ENCODE measurements at regions not wholly inside any gene's neighbourhood (a gene's known extent, or its start where the extent isn't known, plus 50 kb on each side); places are given as distances from the start of the nearest gene placed in this dataset.

DNA sequence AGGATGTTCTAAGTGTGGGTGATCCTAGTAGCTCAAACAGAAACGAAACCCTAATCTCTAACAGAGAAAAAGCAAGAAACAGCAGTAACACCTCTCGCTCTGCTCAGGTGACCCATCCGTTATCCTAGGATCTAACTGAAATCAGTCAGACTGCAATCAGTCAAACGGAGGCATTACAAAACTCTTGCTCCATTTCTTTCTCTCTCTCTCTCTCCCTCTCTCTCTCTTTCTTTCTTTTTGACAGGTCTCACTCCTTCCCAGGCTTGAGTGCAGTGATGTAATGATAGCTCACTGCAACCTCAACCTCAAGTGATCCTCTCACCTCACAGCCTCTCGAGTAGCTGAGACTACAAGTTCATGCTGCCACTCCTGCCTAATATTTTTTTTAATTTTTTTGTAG is 1283.5 kb upstream of the CELF2 start:
- Histone ChIP-seq H3K36me3 (no peaks in the 10 kb centered on the region), H3K27me3 (no peaks in the 10 kb centered on the region), H3K27ac (no peak overlapping the region), H3K4me1 (ENCODE audit: low read depth) (no peaks in the 10 kb centered on the region), H3K4me3 (no peak overlapping the region), H3K9me3 (ENCODE audit: low read depth) (no peaks in the 10 kb centered on the region)
- TF ChIP-seq, protein P1, sequence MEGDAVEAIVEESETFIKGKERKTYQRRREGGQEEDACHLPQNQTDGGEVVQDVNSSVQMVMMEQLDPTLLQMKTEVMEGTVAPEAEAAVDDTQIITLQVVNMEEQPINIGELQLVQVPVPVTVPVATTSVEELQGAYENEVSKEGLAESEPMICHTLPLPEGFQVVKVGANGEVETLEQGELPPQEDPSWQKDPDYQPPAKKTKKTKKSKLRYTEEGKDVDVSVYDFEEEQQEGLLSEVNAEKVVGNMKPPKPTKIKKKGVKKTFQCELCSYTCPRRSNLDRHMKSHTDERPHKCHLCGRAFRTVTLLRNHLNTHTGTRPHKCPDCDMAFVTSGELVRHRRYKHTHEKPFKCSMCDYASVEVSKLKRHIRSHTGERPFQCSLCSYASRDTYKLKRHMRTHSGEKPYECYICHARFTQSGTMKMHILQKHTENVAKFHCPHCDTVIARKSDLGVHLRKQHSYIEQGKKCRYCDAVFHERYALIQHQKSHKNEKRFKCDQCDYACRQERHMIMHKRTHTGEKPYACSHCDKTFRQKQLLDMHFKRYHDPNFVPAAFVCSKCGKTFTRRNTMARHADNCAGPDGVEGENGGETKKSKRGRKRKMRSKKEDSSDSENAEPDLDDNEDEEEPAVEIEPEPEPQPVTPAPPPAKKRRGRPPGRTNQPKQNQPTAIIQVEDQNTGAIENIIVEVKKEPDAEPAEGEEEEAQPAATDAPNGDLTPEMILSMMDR (IDR thresholded peaks at IDR 0.05; ENCODE audit: low read depth, low read length): no peak
- DNase-seq (ENCODE audit: low read depth in 1 of 2, low spot score in 1 of 2): no peak

- DNase-seq (ENCODE audit: low read depth in 1 of 2, low spot score in 1 of 2): no peak
- H3K27me3 ChIP-seq: no peaks in the 10 kb centered on the region
- TF ChIP-seq, protein P1 (IDR thresholded peaks at IDR 0.05; ENCODE audit: low read depth, low read length): no peak
- H3K27ac ChIP-seq: no peak overlapping the region
- H3K4me3 ChIP-seq: no peak overlapping the region
- H3K9me3 ChIP-seq (ENCODE audit: low read depth): no peaks in the 10 kb centered on the region
- H3K36me3 ChIP-seq: no peaks in the 10 kb centered on the region
- no peaks in the 10 kb centered on the region for H3K4me1 ChIP-seq (ENCODE audit: low read depth)
These were observed 1281.9 kb upstream of the CELF2 start for GRCh38 chr10:9735731-9736130.

DNA sequence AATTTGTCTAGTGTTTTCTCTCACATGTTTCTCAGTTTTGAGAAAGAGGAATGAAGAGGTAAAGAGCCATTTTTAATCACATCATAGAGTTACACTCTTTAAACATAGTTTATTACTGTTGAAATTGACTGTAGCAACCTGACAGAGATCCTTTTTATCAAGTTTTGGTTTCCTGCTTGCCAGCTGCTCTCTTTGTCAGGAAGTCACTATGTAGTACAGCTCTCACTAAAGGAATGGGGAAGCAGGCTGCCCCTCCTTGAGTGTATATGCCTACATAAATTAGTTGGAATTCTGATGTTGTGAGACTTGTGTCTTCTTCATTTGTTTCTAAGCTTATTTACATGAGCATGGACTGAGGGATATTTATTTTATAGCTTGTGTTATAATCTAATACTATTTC is 1274.0 kb upstream of the CELF2 start:
- TF ChIP-seq, protein P1 (IDR thresholded peaks at IDR 0.05; ENCODE audit: low read depth, low read length): no peak
- Histone ChIP-seq H3K27me3 (no peaks in the 10 kb centered on the region), H3K9me3 (ENCODE audit: low read depth) (no peaks in the 10 kb centered on the region), H3K36me3 (no peaks in the 10 kb centered on the region), H3K27ac (no peak overlapping the region), H3K4me3 (no peak overlapping the region), H3K4me1 (ENCODE audit: low read depth) (no peaks in the 10 kb centered on the region)
- DNase-seq (ENCODE audit: low read depth in 1 of 2, low spot score in 1 of 2): peak in 1 of 2 donors; percentile 3

DNA sequence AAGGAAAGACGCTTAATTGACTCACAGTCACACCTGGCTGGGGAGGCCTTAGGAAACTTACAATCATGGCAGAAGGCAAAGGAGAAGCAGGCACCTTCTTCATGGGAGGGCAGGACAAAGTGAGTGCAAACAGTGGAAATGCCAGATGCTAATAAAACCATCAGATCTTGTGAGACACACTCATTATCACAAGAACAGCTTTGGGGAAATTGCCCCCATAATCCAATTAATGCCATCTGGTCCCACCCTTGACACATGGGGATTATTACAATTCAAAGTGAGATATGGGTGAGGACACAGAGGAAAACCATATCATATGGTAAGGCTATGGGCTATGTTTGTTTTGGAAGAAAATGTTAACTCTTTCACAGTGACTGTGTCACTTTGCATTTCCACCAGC is 1272.5 kb upstream of the CELF2 start:
- no peaks in the 10 kb centered on the region for H3K4me1 ChIP-seq (ENCODE audit: low read depth)
- H3K4me3 ChIP-seq: no peak overlapping the region
- TF ChIP-seq, protein P1 (IDR thresholded peaks at IDR 0.05; ENCODE audit: low read depth, low read length): no peak
- H3K27ac ChIP-seq: no peak overlapping the region
- no peaks in the 10 kb centered on the region for H3K36me3 ChIP-seq
- no peaks in the 10 kb centered on the region for H3K9me3 ChIP-seq (ENCODE audit: low read depth)
- no peaks in the 10 kb centered on the region for H3K27me3 ChIP-seq
- no peak for DNase-seq (ENCODE audit: low read depth in 1 of 2, low spot score in 1 of 2)

DNA sequence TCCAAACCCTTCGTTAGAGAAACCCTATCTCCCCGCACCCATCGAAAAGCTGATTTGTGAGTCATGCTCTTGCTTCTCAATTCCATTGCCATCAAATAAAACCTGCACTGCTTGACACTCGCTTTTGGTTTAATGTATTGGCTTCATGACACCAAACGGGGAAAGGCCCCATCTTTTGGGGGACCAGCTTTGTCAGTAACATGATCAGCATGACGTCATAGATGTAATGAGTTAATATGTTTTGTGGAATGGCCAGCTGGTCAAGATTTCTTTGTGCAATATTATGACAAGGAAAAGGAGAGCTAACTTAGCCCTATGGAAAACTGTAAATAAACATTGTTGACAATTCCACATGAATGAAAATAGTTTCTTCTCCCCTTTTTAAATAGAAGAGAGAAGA is 1260.5 kb upstream of the CELF2 start:
- no peak for DNase-seq (ENCODE audit: low read depth in 1 of 2, low spot score in 1 of 2)
- TF ChIP-seq, protein P1 (IDR thresholded peaks at IDR 0.05; ENCODE audit: low read depth, low read length): no peak
- Histone ChIP-seq H3K27me3 (no peaks in the 10 kb centered on the region), H3K4me1 (ENCODE audit: low read depth) (no peaks in the 10 kb centered on the region), H3K36me3 (no peaks in the 10 kb centered on the region), H3K4me3 (no peak overlapping the region), H3K27ac (no peak overlapping the region), H3K9me3 (ENCODE audit: low read depth) (no peaks in the 10 kb centered on the region)

GRCh38 chr10:9759596-9759995 is 1258.1 kb upstream of the CELF2 start:
- no peaks in the 10 kb centered on the region for H3K27me3 ChIP-seq
- H3K4me1 ChIP-seq (ENCODE audit: low read depth): peaks cover 2% of the 10 kb centered on the region
- H3K4me3 ChIP-seq: no peak overlapping the region
- no peaks in the 10 kb centered on the region for H3K36me3 ChIP-seq
- H3K27ac ChIP-seq: no peak overlapping the region
- TF ChIP-seq, protein P1 (IDR thresholded peaks at IDR 0.05; ENCODE audit: low read depth, low read length): no peak
- DNase-seq (ENCODE audit: low read depth in 1 of 2, low spot score in 1 of 2): no peak
- no peaks in the 10 kb centered on the region for H3K9me3 ChIP-seq (ENCODE audit: low read depth)
